NOMO-1 (cell line): ENCODE measurements at regions not wholly inside any gene's neighbourhood (a gene's known extent, or its start where the extent isn't known, plus 50 kb on each side); places are given as distances from the start of the nearest gene placed in this dataset.

Experiments used
- DNase-seq, 2 experiments: peaks; one replicate each; lab custom pipeline; 2025; ENCODE audit not compliant: unreplicated experiment in 2 of 2; lab: John Stamatoyannopoulos, UW

- no peak for DNase-seq
Observed at GRCh38 chr2:200751786-200752185, 59.9 kb upstream of the BZW1 start.

- no peak for DNase-seq
Observed at GRCh38 chr2:200752332-200752731, 59.4 kb upstream of the BZW1 start.

DNA sequence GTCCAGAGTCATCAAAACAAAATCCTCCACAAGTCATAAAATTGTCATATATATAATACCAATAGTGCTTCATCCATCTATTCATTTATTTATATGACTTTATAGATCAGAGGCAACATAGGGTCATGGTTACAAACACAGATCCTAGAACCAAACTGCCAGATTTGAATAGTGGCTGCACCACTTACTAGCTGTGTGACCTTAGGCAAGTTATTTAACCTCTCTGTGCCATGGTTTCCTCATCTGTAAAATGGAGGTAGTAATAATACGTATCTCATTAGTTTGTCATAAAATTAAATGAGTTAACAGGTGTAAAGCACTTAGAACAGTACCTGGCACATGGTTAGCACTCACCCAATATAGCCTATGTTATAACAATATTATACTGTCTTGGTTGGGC, 58.9 kb upstream of the BZW1 start:
- DNase-seq, result no peak

- no peak for DNase-seq
Observed at GRCh38 chr2:200756618-200757321, 54.9 kb upstream of the BZW1 start.

DNA sequence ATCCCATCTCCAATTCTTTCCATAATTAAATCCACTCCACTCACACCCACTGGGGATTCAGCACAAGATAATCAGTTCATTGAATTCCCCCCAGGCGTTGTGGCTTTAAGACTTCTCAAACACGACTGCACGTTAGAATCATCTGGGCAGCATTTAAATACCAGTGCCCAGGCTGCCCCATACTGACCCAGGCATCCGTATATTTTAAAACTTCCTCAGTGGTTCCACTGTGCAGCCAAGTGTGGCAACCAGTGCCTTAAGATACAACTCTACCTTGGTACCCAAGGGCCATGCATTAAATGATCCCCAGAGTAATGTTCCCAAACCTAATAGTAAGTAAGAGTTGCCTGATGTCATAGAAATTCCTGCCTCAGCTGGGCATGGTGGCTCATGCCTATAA, 54.3 kb upstream of the BZW1 start:
- no peak for DNase-seq

- DNase-seq, result no peak
Observed at GRCh38 chr2:200758341-200758740, 53.4 kb upstream of the BZW1 start.

DNA sequence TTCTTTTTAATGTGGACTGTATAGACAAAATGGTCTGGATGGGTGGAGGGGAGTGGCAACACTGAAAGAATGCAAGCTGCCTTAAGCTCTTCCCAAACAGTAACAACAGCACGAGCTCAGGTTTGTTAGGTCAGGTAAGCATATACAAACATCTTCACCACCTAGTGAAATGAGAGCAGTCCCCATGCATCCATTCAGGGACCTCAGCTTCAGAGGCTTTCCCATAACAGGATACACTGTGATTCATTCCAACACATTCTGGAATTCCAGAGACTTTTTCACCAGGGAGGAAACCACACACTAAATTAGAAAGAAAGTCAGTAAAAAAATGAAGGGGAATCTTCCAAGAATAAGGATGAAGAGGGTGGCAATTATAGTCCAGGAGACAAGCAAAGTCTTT, 50.4 kb upstream of the BZW1 start:
- DNase-seq, result no peak
